ENCODE measurements at regions not wholly inside any gene's neighbourhood (a gene's known extent, or its start where the extent isn't known, plus 50 kb on each side); places are given as distances from the start of the nearest gene placed in this dataset.

- H3K36me3 ChIP-seq, result no peaks in the 10 kb centered on the region
- peaks cover 0 to 6% (median 0%) of the 10 kb centered on the region in 11 donors for H3K9me3 ChIP-seq
- WGBS, 2 donors, result 82 to 83% methylated on average over 24 of the region's 24 CpGs
- H3K27me3 ChIP-seq, result peaks cover 0 to 13% (median 5%) of the 10 kb centered on the region in 7 donors
- ATAC-seq (no peak), DNase-seq (no peak)
- no peak overlapping the region for H3K4me3 ChIP-seq
- intact Hi-C loops (cut with DNase I), result no loop called here
- TF ChIP-seq, protein P1, sequence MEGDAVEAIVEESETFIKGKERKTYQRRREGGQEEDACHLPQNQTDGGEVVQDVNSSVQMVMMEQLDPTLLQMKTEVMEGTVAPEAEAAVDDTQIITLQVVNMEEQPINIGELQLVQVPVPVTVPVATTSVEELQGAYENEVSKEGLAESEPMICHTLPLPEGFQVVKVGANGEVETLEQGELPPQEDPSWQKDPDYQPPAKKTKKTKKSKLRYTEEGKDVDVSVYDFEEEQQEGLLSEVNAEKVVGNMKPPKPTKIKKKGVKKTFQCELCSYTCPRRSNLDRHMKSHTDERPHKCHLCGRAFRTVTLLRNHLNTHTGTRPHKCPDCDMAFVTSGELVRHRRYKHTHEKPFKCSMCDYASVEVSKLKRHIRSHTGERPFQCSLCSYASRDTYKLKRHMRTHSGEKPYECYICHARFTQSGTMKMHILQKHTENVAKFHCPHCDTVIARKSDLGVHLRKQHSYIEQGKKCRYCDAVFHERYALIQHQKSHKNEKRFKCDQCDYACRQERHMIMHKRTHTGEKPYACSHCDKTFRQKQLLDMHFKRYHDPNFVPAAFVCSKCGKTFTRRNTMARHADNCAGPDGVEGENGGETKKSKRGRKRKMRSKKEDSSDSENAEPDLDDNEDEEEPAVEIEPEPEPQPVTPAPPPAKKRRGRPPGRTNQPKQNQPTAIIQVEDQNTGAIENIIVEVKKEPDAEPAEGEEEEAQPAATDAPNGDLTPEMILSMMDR (IDR thresholded peaks at IDR 0.05), result no peak
- no peak overlapping the region for H3K27ac ChIP-seq
- H3K4me1 ChIP-seq, result no peaks in the 10 kb centered on the region
These were observed 221.3 kb upstream of the TCERG1L start for GRCh38 chr10:131532745-131533341.

DNA sequence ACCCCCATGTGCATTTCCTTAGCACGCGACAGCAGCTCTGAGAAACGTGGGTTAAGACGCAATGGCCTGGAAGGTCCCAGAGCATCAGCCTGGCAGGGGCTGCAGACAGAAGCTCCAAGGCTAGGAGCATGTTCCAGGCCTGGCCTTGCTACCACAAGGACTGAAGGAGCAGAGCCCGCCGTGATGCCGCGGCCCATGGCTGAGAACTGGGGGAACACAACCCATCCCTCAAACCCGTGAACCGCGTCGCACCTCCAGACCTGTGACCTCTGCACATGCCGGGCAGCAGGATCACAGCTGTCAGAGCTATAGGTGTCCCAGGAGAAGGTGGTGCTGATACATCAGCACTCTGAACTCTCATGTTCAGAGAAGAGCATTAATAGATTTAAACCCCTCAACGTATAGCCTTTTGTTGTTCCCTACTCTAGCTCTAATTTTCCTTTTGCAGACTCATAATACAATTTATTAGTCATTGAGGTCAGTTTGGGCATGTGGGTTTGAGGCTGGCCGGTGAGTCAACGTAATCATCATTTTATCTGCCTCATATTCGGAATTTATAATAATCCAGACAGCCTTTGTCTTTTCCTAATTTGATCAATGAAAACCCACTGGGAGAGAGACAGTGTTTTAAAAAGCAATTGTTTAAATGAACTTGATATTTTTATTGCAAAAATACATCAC is 222.5 kb upstream of the TCERG1L start:
- intact Hi-C loops (cut with DNase I), result no loop called here
- H3K4me1 ChIP-seq, result no peaks in the 10 kb centered on the region
- no peak overlapping the region for H3K27ac ChIP-seq
- peaks cover 0 to 13% (median 5%) of the 10 kb centered on the region in 7 donors for H3K27me3 ChIP-seq
- 87 to 90% methylated on average over 17 of the region's 17 CpGs for WGBS, 2 donors
- ATAC-seq (no peak), DNase-seq (no peak)
- H3K4me3 ChIP-seq, result no peak overlapping the region
- TF ChIP-seq, protein P1 (IDR thresholded peaks at IDR 0.05), result no peak
- no peaks in the 10 kb centered on the region for H3K9me3 ChIP-seq
- no peaks in the 10 kb centered on the region for H3K36me3 ChIP-seq

- intact Hi-C loops (cut with DNase I), result no loop called here
- no peaks in the 10 kb centered on the region for H3K9me3 ChIP-seq
- peaks cover 0 to 14% (median 6%) of the 10 kb centered on the region in 7 donors for H3K27me3 ChIP-seq
- WGBS, 2 donors, result 77 to 81% methylated on average over 11 of the region's 11 CpGs
- H3K27ac ChIP-seq, result no peak overlapping the region
- ATAC-seq (no peak), DNase-seq (no peak)
- TF ChIP-seq, protein P1 (IDR thresholded peaks at IDR 0.05), result no peak
- H3K4me1 ChIP-seq, result no peaks in the 10 kb centered on the region
- H3K36me3 ChIP-seq, result no peaks in the 10 kb centered on the region
- no peak overlapping the region for H3K4me3 ChIP-seq
These were observed 223.3 kb upstream of the TCERG1L start for GRCh38 chr10:131534836-131535235.

DNA sequence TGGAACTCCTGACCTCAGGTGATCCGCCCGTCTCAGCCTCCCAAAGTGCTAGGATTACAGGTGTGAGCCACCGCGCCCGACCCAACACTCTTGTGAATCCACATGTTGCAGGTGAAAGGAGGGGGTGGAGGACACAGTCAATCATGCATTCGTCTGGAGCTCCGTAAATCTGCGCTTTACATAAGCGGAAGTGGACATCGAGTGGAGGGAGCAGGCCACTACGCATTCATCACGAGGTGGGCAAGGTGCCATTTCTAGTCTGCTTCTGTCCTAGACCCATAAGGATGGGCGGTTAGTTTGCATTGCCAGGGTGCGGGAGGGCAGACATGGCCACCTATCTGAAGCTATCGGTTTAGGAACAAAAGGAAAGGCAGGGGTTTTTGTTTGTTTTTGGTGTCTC is 225.2 kb upstream of the TCERG1L start:
- no peaks in the 10 kb centered on the region for H3K9me3 ChIP-seq
- H3K4me3 ChIP-seq, result no peak overlapping the region
- intact Hi-C loops (cut with DNase I), result no loop called here
- no peaks in the 10 kb centered on the region for H3K4me1 ChIP-seq
- ATAC-seq (no peak), DNase-seq (no peak)
- H3K27me3 ChIP-seq, result peaks cover 0 to 25% (median 10%) of the 10 kb centered on the region in 7 donors
- H3K36me3 ChIP-seq, result no peaks in the 10 kb centered on the region
- 83 to 86% methylated on average over 15 of the region's 15 CpGs for WGBS, 2 donors
- H3K27ac ChIP-seq, result no peak overlapping the region
- TF ChIP-seq, protein P1 (IDR thresholded peaks at IDR 0.05), result no peak

Data from heart right ventricle (tissue), 16 donors.